ENCODE measurements at regions not wholly inside any gene's neighbourhood (a gene's known extent, or its start where the extent isn't known, plus 50 kb on each side); places are given as distances from the start of the nearest gene placed in this dataset.

GRCh38 chr21:15222707-15223106 is 157.9 kb upstream of the NRIP1 start:
- no peak for DNase-seq
- H3K9ac ChIP-seq (ENCODE audit: low read depth in 2 of 2, low read length in 2 of 2) = no peak overlapping the region
- no peak for TF ChIP-seq CTCF (IDR thresholded peaks at IDR 0.05)
- no peaks in the 10 kb centered on the region for H3K27me3 ChIP-seq
- no peaks in the 10 kb centered on the region for H3K4me1 ChIP-seq
- no peak overlapping the region for H3K4me3 ChIP-seq
- H3K27ac ChIP-seq = no peak overlapping the region
- no peaks in the 10 kb centered on the region for H3K36me3 ChIP-seq
- no peaks in the 10 kb centered on the region for H3K9me3 ChIP-seq
- intact Hi-C loops (cut with DNase I) = no loop called here

DNA sequence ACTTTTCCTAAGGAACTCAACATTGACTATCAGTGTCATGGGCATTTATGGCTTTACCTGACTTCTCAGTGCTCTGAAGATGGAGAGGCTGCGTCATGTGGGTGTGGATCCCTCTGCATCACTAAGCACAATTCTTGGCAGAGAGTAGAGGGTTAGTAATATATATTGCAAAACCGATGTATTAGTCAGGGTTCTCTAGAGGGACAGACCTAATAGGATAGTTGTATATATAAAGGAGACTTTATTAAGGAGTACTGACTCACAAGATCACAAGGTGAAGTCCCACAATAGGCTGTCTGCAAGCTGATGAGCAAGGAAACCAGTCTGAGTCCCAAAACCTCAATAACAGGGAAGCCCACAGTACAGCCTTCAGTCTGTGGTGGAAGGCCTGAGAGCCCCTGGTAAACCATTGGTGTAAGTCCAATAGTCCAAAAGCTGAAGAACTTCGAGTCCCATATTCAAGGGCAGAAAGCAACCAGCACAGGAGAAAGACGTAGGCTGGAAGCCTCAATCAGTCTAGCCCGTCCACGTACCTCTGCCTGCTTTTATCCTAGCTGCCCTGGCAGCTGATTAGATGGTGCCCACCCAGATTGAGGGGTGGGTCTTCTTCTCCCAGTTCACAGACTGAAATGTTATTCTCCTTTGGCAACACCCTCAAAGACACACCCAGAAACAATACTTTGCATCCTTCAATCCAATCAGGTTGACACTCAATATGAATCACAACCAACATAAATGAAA is 159.7 kb upstream of the NRIP1 start:
- no peak for DNase-seq
- Histone ChIP-seq H3K4me1 (no peaks in the 10 kb centered on the region), H3K27me3 (no peaks in the 10 kb centered on the region), H3K4me3 (no peak overlapping the region), H3K9ac (ENCODE audit: low read depth in 2 of 2, low read length in 2 of 2) (no peak overlapping the region), H3K9me3 (no peaks in the 10 kb centered on the region), H3K36me3 (no peaks in the 10 kb centered on the region), H3K27ac (no peak overlapping the region)
- no peak for TF ChIP-seq CTCF (IDR thresholded peaks at IDR 0.05)
- intact Hi-C loops (cut with DNase I) = no loop called here

DNA sequence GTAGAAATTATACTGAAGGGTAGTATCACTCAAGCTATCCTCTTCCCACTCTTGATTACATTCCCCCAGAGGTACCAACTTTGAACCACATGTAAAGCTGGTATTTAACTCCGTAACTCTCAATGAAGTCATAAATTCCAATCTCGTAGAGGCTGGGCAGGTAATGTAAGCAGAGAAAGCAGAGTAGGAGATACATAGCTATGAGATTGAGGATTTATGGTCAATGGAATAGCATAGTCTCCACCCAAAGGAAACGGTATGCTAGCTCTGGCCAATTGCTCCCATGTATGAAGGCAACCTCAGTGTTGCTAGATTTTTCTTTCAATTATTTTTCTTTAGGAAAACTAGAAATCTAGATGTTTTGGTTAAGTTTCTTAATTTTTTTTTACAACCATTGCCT is 163.1 kb upstream of the NRIP1 start:
- no peak for DNase-seq
- no peaks in the 10 kb centered on the region for H3K36me3 ChIP-seq
- H3K4me3 ChIP-seq = no peak overlapping the region
- TF ChIP-seq CTCF (IDR thresholded peaks at IDR 0.05) = no peak
- H3K4me1 ChIP-seq = no peaks in the 10 kb centered on the region
- H3K27me3 ChIP-seq = no peaks in the 10 kb centered on the region
- H3K9me3 ChIP-seq = no peaks in the 10 kb centered on the region
- H3K27ac ChIP-seq = no peak overlapping the region
- no peak overlapping the region for H3K9ac ChIP-seq (ENCODE audit: low read depth in 2 of 2, low read length in 2 of 2)
- intact Hi-C loops (cut with DNase I) = no loop called here

- H3K9ac ChIP-seq (ENCODE audit: low read depth in 2 of 2, low read length in 2 of 2) = no peak overlapping the region
- H3K4me1 ChIP-seq = no peaks in the 10 kb centered on the region
- no peak for TF ChIP-seq CTCF (IDR thresholded peaks at IDR 0.05)
- no peak overlapping the region for H3K27ac ChIP-seq
- no peak overlapping the region for H3K4me3 ChIP-seq
- intact Hi-C loops (cut with DNase I) = no loop called here
- no peaks in the 10 kb centered on the region for H3K9me3 ChIP-seq
- no peak for DNase-seq
- no peaks in the 10 kb centered on the region for H3K36me3 ChIP-seq
- no peaks in the 10 kb centered on the region for H3K27me3 ChIP-seq
Observed at GRCh38 chr21:15229390-15229789, 164.6 kb upstream of the NRIP1 start.

DNA sequence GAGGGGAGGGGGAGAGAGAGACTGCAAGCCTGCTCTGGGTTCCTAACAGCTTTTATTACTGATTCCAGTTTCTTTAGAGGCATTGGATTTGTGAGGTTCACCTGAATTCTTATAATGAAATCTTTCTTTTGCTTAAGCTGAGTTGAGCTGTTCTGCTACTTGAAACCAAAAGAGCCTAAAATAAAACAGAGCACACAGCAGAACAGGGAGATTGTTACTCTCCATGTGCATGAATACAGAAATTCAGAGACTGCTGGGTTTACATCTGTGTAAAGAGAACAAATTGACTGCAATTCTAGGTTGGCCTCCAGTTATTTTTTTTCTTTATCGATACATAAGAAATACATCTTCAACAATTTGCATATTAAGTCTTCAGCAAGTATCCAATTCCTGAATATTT is 168.8 kb upstream of the NRIP1 start:
- Histone ChIP-seq H3K4me1 (no peaks in the 10 kb centered on the region), H3K9me3 (no peaks in the 10 kb centered on the region), H3K4me3 (no peak overlapping the region), H3K27ac (no peak overlapping the region), H3K36me3 (no peaks in the 10 kb centered on the region), H3K27me3 (no peaks in the 10 kb centered on the region), H3K9ac (ENCODE audit: low read depth in 2 of 2, low read length in 2 of 2) (no peak overlapping the region)
- no peak for DNase-seq
- no peak for TF ChIP-seq CTCF (IDR thresholded peaks at IDR 0.05)
- intact Hi-C loops (cut with DNase I) = no loop called here

Data from colonic mucosa (tissue), 4 donors.